ENCODE measurements at regions not wholly inside any gene's neighbourhood (a gene's known extent, or its start where the extent isn't known, plus 50 kb on each side); places are given as distances from the start of the nearest gene placed in this dataset.

DNA sequence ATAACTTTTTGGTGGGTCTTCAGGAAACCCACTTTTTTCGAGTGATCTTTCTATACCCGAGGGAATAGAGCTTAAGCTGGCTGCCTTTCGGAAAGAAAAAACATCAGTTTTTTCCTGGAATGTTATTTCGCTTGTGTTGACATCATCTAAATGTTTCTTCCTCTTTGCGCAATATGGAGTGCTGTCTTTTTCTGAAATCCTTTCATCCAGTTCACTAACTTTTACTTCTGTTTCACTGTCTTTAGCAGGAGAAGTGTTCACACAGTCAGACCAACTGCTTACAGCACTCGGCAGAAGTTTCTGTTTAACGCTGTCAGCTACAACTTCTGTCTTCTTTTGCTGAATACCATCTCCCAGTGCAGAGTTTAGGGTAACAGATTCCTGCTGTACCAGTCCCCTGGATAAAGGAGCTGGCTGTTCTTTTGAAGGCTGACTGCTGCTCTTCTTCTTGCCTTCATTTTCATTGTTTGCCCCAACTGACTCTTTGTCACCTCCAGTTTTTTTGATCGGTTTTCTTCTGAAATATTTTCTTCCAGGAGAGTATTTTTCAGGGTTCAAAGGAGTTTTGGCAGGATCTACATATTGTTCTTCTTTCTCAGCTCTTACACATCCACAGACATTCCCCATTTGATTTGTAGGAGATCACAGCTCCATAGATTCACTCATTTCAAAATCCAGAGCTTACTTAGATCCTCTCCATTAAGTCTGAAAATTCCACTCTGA, 50.0 kb upstream of the DST start (continued):
- TF ChIP-seq, protein P1, sequence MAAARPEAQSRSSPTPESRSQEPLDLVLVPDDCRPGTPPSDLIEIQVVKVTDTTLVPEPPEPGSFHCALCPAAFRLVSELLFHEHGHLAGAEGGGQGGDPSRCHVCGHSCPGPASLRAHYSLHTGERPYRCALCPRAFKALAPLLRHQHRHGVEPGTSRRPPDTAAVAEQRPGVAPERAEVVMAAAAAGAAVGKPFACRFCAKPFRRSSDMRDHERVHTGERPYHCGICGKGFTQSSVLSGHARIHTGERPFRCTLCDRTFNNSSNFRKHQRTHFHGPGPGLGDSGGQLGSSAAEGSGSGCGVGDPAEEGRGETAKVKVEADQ (CRISPR knock-in tag; IDR thresholded peaks at IDR 0.05; ENCODE audit: borderline replicate concordance): no peak
- TF ChIP-seq NAIF1 (CRISPR knock-in tag; IDR thresholded peaks at IDR 0.05; ENCODE audit: borderline replicate concordance): no peak
- no peak for TF ChIP-seq ZNF839 (CRISPR knock-in tag; IDR thresholded peaks at IDR 0.05; ENCODE audit: borderline replicate concordance)
- TF ChIP-seq SP140L (CRISPR knock-in tag; IDR thresholded peaks at IDR 0.05; ENCODE audit: borderline replicate concordance): no peak
- TF ChIP-seq, protein P2, sequence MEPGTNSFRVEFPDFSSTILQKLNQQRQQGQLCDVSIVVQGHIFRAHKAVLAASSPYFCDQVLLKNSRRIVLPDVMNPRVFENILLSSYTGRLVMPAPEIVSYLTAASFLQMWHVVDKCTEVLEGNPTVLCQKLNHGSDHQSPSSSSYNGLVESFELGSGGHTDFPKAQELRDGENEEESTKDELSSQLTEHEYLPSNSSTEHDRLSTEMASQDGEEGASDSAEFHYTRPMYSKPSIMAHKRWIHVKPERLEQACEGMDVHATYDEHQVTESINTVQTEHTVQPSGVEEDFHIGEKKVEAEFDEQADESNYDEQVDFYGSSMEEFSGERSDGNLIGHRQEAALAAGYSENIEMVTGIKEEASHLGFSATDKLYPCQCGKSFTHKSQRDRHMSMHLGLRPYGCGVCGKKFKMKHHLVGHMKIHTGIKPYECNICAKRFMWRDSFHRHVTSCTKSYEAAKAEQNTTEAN (CRISPR knock-in tag; conservative IDR thresholded peaks at IDR 0.05): peak; percentile 16; the same call in 1 of the 2 replicates
- no peak for TF ChIP-seq ZSCAN12 (CRISPR knock-in tag; IDR thresholded peaks at IDR 0.05)
- TF ChIP-seq, protein P3, sequence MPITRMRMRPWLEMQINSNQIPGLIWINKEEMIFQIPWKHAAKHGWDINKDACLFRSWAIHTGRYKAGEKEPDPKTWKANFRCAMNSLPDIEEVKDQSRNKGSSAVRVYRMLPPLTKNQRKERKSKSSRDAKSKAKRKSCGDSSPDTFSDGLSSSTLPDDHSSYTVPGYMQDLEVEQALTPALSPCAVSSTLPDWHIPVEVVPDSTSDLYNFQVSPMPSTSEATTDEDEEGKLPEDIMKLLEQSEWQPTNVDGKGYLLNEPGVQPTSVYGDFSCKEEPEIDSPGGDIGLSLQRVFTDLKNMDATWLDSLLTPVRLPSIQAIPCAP (CRISPR knock-in tag; IDR thresholded peaks at IDR 0.05; ENCODE audit: low read depth): no peak
- no peak for TF ChIP-seq ZNF557 (CRISPR knock-in tag; IDR thresholded peaks at IDR 0.05)
- no peak for TF ChIP-seq ZNF772 (CRISPR knock-in tag; IDR thresholded peaks at IDR 0.05)
- TF ChIP-seq ZBTB7A (CRISPR knock-in tag; IDR thresholded peaks at IDR 0.05): no peak
- peak; percentile 38 for TF ChIP-seq ASH2L (IDR thresholded peaks at IDR 0.05; ENCODE audit: insufficient read length, low read depth, low read length)
- TF ChIP-seq, protein P4, sequence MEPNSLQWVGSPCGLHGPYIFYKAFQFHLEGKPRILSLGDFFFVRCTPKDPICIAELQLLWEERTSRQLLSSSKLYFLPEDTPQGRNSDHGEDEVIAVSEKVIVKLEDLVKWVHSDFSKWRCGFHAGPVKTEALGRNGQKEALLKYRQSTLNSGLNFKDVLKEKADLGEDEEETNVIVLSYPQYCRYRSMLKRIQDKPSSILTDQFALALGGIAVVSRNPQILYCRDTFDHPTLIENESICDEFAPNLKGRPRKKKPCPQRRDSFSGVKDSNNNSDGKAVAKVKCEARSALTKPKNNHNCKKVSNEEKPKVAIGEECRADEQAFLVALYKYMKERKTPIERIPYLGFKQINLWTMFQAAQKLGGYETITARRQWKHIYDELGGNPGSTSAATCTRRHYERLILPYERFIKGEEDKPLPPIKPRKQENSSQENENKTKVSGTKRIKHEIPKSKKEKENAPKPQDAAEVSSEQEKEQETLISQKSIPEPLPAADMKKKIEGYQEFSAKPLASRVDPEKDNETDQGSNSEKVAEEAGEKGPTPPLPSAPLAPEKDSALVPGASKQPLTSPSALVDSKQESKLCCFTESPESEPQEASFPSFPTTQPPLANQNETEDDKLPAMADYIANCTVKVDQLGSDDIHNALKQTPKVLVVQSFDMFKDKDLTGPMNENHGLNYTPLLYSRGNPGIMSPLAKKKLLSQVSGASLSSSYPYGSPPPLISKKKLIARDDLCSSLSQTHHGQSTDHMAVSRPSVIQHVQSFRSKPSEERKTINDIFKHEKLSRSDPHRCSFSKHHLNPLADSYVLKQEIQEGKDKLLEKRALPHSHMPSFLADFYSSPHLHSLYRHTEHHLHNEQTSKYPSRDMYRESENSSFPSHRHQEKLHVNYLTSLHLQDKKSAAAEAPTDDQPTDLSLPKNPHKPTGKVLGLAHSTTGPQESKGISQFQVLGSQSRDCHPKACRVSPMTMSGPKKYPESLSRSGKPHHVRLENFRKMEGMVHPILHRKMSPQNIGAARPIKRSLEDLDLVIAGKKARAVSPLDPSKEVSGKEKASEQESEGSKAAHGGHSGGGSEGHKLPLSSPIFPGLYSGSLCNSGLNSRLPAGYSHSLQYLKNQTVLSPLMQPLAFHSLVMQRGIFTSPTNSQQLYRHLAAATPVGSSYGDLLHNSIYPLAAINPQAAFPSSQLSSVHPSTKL (CRISPR knock-in tag; IDR thresholded peaks at IDR 0.05): peak; percentile 68
- TF ChIP-seq CCAR2 (optimal IDR thresholded peaks at IDR 0.05; ENCODE audit: low read depth, low read length): peak; percentile 60
- no peak for TF ChIP-seq ZNF615 (CRISPR knock-in tag; IDR thresholded peaks at IDR 0.05; ENCODE audit: borderline replicate concordance)
- TF ChIP-seq SALL2 (CRISPR knock-in tag; IDR thresholded peaks at IDR 0.05): no peak
- TF ChIP-seq REL (CRISPR knock-in tag; conservative IDR thresholded peaks at IDR 0.05): no peak
- TF ChIP-seq RNF2 (conservative IDR thresholded peaks at IDR 0.05; ENCODE audit: low read depth): no peak
- TF ChIP-seq PHF21A (CRISPR knock-in tag; IDR thresholded peaks at IDR 0.05): no peak
- no peak for TF ChIP-seq ZNF432 (CRISPR knock-in tag; IDR thresholded peaks at IDR 0.05; ENCODE audit: borderline replicate concordance)
- TF ChIP-seq, protein P5, sequence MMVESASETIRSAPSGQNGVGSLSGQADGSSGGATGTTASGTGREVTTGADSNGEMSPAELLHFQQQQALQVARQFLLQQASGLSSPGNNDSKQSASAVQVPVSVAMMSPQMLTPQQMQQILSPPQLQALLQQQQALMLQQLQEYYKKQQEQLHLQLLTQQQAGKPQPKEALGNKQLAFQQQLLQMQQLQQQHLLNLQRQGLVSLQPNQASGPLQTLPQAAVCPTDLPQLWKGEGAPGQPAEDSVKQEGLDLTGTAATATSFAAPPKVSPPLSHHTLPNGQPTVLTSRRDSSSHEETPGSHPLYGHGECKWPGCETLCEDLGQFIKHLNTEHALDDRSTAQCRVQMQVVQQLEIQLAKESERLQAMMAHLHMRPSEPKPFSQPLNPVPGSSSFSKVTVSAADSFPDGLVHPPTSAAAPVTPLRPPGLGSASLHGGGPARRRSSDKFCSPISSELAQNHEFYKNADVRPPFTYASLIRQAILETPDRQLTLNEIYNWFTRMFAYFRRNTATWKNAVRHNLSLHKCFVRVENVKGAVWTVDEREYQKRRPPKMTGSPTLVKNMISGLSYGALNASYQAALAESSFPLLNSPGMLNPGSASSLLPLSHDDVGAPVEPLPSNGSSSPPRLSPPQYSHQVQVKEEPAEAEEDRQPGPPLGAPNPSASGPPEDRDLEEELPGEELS (CRISPR knock-in tag; IDR thresholded peaks at IDR 0.05): peak; percentile 35; the same call in 1 of the 2 replicates
- TF ChIP-seq ETV6 (CRISPR knock-in tag; conservative IDR thresholded peaks at IDR 0.05): no peak

Measured in HepG2 (cell line).